GM13976 (cell line): ENCODE measurements at regions not wholly inside any gene's neighbourhood (a gene's known extent, or its start where the extent isn't known, plus 50 kb on each side); places are given as distances from the start of the nearest gene placed in this dataset.

Experiments
- DNase-seq: peaks from one replicate; pipeline ENCODE4 v3.0.0; 2012; ENCODE audit warnings: low spot score
- in situ Hi-C: fragments of 300-500 bp; cut with MboI; formaldehyde crosslinking; loops from one replicate; pipeline ENCODE4 v1.12.0; 2022; ENCODE audit warnings: low sequenced_read_pairs, mixed read lengths, inconsistent platforms; ENCODE audit not compliant: unreplicated experiment
- TF ChIP-seq, protein P1 (sequence below): IDR thresholded peaks from 2 replicates; pipeline ENCODE4 v1.5.1; 2012; ENCODE audit warnings: borderline replicate concordance, mild to moderate bottlenecking; ENCODE audit not compliant: insufficient read depth; ENCODE audit errors: extremely low read depth, missing control alignments, control extremely low read depth

DNA sequence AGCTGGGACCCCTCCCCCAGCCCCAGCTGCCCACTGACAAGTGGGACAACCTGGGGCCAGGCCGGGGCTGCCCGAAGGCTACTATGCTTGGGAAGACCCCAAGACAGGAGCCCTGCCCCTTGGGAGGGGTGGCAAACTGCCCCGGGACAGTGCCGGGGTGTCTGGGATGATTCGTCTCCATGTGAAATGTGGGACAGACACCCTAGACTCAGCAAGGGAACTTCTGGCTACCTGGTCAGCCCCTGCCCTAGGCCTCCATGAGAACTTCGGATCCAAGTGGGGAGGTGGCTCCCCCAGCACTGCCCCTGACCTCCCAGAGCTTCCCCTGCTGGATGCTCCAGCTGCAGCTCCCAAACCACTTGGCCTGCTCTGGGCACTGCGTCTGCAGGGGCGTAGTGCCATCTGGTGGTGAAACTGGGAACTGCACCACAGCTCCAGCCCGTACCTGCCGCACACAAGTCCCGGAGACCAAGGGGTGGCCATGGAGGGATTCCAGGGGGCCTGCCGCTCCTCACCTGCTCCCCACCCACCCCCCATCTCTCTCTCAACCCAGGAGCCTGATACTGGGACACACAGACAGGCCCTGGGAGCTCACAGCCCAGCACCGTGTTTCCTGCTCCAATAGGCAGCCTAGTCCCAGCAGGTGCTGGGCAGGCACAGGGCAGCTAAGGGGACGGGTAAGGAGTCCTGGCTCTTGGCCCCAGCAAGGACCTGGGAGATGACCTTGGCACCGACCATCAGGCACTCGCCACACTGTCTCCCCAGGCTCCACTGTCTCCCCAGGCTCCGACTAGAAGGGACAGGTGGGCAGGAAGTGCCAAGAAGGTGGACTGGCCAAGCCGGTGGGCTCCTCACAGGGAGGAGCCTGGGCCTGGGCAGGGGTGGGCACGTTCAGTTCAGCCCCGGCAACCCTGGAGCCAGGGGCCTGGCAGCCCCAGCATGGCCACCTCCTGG, 194.1 kb downstream of the IGLL1 start:
- DNase-seq = peak; percentile 95
- TF ChIP-seq, protein P1, sequence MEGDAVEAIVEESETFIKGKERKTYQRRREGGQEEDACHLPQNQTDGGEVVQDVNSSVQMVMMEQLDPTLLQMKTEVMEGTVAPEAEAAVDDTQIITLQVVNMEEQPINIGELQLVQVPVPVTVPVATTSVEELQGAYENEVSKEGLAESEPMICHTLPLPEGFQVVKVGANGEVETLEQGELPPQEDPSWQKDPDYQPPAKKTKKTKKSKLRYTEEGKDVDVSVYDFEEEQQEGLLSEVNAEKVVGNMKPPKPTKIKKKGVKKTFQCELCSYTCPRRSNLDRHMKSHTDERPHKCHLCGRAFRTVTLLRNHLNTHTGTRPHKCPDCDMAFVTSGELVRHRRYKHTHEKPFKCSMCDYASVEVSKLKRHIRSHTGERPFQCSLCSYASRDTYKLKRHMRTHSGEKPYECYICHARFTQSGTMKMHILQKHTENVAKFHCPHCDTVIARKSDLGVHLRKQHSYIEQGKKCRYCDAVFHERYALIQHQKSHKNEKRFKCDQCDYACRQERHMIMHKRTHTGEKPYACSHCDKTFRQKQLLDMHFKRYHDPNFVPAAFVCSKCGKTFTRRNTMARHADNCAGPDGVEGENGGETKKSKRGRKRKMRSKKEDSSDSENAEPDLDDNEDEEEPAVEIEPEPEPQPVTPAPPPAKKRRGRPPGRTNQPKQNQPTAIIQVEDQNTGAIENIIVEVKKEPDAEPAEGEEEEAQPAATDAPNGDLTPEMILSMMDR = peak; percentile 98
- in situ Hi-C loops = no loop called here

DNA sequence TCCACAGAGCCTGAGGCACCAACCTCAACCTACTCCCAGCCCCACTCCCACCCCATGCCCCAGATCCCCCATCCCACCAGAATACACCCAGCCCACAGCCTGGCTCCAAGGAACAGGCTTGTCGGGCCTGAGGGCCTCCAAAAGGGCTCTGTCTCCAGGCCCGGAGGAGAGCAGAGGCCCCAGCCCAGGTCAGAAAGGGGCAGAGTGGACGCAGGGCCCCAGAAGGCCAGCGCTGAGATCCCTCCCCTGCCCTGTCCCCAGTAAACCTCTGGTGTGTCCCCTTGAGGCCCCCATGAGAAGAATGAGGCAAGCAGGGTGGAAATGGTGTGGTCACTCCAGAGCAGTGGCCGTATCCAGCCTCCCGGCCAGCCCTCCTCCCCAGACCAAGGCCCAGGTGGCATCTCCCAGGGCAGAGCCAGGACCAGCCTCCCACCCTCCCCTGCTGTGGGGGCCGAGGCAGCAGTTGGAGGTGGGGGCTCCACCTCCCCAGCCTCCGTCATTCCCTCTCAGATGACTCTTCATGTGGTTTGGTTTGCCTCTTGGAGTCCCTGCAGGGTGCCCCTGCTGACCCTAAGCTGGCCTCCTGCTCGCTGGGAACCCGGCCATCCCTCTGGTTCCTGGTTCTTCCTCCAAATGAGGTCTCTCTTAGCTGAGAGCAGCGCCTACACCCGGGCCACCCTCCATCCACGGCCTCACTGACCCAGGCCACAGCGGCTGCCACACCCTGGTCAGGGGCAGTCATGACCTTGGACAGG, 195.0 kb downstream of the IGLL1 start:
- no peak for DNase-seq
- in situ Hi-C loops = no loop called here
- TF ChIP-seq, protein P1 = no peak

DNA sequence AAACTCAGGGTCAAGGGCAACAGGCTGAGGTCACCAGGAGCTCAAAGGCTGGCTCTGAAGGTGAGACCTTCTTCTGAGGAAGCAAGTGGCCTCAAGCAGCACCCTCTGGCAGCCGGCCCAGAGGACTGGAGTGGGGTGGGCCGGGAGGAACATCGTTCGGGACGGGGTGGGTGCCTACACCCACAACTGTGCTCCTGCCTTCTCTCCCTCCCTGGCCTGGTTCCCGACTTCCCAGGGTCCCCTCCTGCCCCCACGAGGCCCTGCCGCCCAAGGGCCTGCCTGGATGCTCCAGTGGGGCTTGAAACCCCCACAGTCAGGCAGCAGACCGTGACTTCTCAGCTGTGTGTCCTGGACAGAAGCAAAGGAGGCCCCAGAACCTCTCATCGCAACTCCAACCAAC, 195.7 kb downstream of the IGLL1 start:
- TF ChIP-seq, protein P1 = no peak
- peak; percentile 31 for DNase-seq
- in situ Hi-C loops = no loop called here

DNA sequence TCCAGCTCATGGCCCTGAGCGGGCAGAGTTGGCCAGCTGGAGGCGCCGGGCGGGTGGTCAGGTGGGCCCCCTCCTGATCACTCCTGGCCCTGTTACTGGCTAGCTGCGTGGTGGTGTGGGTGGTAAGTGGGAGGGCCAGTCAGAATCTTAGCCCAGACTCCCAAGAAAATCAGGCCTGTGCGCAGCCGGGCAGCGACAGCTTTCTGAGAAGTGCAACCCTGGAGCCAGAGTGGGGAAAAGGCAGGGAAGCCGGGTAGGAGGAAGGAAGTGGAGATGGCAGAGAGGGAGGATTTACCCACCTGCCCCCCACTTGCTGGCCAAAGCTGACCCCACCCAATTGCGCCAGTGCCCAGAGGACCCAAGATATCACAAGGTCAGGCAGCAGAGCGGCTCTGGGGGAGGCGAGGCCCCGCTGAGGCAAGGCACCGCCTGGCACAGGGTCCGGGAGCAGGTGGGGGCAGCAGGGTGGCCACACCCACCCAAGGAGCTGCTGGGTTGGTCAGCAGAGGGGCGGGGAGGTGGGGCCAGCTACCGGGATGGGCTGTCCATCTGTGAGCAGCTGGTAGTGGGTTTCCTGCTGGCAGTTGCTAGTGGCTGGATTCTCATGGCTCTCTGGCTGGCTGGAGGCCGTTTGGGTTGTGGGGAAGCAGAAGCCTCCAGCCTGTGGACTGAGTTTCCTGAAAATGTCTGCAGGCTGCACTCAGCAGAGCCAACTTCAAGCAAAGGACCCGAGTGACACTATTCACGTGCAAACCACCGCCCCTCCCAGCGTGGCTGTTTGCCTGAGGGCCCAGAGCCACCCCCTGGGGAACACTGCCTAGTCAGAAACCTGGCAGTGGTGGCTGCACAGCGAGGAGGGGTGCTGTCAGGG, 196.4 kb downstream of the IGLL1 start:
- DNase-seq = peak; percentile 19
- in situ Hi-C loops = no loop called here
- TF ChIP-seq, protein P1 = no peak

DNA sequence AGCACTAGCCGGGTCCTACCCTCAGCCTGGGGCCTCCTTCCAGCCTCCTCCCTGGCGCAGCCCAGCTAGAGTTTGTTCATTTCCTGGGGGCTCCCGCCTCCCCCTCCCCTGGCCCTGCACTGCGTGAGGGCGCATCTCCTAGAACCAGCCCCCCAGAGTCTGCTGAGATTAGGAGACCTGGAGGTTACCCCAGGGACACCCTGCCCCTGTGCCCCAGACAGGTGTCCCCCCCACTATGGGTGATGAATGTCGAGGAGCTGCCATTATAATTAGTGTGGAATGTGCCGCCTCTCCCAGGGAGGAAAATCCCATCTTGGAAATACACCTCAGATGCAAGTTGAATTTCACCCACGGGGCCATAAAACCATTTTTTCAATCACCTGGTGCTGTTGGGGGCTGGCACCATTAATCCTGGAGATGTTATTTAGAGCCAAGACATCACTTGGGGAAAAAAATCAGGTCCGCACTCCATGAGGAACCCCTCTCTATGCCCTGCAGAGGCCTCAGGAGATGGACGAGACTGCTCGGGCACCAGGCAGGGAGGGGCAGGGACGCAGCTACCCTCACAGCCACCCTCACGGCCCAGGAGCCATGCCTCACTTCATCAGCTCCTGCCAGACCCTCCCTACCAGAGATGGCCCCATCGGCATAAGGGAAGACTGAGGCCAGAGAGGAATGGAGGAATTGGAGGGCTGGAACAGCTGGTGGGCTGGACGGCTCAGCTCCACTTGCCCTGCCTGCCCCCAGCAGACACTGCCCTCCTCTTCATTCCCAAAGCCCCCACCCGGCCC, 197.5 kb downstream of the IGLL1 start:
- TF ChIP-seq, protein P1 = no peak
- DNase-seq = no peak
- in situ Hi-C loops = no loop called here
